ENCODE measurements at regions not wholly inside any gene's neighbourhood (a gene's known extent, or its start where the extent isn't known, plus 50 kb on each side); places are given as distances from the start of the nearest gene placed in this dataset.
"Not testable (repeated sequence)": the region's sequence is repeated elsewhere in the genome, so short reads cannot be mapped to it uniquely, and the experiment has no call there.

- no peak for DNase-seq (ENCODE audit: low read depth in 2 of 2)
Measured at GRCh38 chr2:143875295-143876233, 644.4 kb downstream of the ZEB2 start.

DNA sequence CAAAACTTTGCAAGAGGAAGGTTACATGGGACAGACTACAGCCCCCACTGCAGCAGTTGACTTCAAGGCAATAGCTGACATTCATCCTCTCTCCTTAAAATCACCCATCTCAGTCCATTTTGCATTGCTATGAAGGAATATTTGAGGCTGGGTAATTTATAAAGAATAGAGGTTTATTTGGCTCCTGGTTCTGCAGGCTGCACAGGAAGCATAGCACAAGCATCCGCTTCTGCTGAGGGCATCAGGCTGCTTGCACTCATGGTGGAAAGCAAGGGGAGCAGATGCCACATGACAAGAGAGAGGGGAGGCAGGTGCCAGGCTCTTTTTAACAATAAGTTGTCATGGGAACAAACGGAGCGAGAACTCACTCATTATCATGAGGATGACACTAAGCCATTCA is 646.0 kb downstream of the ZEB2 start:
- DNase-seq (ENCODE audit: low read depth in 2 of 2) = no peak

DNA sequence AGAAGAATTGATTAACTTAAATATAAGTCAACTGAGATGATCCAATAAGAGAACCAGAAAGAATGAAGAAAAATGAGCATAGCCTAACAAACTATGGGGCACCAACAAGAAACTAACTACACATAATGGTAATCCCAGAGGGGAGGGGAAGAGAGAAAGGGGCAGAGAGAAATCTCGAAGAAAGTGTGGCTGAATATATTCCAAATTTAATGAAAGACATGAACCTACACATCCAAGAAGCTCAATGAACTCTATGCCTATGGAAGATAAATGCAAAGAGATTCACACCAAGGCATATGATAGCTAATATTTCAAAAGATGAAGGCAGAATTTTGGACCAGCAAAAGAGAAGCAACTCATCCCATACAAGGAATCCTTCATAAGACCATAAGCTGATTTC is 649.2 kb downstream of the ZEB2 start:
- no peak for DNase-seq (ENCODE audit: low read depth in 2 of 2)

GRCh38 chr2:143856978-143857377 is 662.9 kb downstream of the ZEB2 start:
- DNase-seq (ENCODE audit: low read depth in 2 of 2) = no peak

DNA sequence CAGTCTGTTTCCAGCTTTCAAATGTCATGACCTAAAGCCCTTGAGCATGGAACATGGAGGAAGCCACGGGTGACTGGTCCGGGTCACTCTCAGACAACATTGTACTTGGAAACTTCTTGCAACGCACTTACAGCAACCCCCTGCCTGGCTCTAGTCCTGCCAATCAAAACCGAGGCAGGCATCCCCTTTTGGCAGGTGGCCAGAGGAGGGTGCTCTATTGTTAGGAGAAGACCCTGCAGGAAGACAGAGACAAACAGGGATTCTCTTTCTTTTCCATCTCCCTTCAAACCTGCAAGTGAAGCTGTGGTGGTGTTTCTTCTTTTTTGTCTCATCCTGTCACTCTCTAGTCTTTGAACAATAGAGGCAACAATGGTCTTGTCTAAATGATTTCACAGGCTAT is 667.2 kb downstream of the ZEB2 start:
- DNase-seq (ENCODE audit: low read depth in 2 of 2) = no peak

GRCh38 chr2:143850084-143850483 is 669.8 kb downstream of the ZEB2 start:
- DNase-seq (ENCODE audit: low read depth in 2 of 2) = no peak

DNA sequence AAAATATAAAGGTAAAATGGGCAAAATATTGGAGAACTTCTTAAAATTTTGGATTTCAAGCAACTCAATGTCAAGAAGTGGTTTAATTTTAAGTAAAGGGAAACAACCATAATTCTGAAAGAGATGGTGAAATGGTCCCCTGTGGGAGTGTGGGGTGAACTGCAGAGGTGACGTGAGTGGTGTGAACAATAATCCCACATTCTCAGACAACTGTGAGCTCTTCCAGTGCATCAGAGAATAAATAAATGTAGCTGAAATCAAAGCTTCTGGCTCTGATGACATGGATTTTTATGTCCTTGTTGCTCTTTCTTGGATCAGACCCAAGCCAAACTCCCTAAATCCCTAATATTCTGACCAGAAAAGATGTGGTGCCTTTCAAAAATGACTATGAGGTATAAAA is 672.7 kb downstream of the ZEB2 start:
- DNase-seq (ENCODE audit: low read depth in 2 of 2) = no peak

GRCh38 chr2:143844986-143845385 is 674.9 kb downstream of the ZEB2 start:
- no peak for DNase-seq (ENCODE audit: low read depth in 2 of 2)

- DNase-seq (ENCODE audit: low read depth in 2 of 2) = no peak
Measured at GRCh38 chr2:143843686-143844085, 676.2 kb downstream of the ZEB2 start.

GRCh38 chr2:143842836-143843235 is 677.1 kb downstream of the ZEB2 start:
- no peak for DNase-seq (ENCODE audit: low read depth in 2 of 2)

- peak in 1 of 2 donors; percentile 44 for DNase-seq (ENCODE audit: low read depth in 2 of 2)
Measured at GRCh38 chr2:143841935-143842334, 678.0 kb downstream of the ZEB2 start.

DNA sequence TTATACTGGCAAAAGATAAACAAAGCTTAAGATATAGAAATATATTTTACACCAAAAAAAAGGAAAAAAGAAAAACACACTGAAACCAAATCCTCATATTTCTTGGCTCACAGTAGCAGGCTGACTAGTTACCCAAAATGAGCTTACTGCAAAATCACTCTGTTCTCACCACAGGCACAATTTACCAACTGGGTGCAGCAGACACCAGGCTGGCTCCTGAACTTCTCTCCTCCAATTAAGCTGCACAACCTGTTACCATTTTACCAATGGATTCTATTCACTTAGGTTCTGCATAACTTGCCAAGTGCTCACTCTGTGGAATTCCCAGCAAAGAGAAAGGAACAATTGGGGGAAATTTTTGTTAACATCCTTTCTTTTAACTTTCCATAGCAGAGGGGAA is 679.3 kb downstream of the ZEB2 start:
- no peak for DNase-seq (ENCODE audit: low read depth in 2 of 2)

- no peak for DNase-seq (ENCODE audit: low read depth in 2 of 2)
Measured at GRCh38 chr2:143840194-143840593, 679.7 kb downstream of the ZEB2 start.

DNA sequence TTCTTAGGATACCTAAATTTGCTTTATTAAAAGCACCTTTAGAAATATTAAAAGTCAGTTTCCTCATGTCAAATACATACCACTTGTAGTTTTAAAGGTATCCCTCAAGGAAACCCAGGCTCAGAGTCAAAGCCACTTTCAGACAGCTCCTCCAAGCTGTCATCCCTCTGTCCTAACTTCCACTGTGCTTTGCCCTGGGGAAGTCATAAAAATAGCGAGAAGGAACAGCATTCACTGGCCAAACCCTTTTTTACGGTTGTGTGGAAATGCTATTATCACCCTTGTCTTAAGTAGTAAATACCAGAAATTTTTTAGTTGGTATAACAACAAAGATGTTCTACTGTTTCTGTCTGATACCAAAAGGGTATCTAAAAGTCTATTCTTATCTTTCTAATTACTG is 680.5 kb downstream of the ZEB2 start:
- no peak for DNase-seq (ENCODE audit: low read depth in 2 of 2)

DNA sequence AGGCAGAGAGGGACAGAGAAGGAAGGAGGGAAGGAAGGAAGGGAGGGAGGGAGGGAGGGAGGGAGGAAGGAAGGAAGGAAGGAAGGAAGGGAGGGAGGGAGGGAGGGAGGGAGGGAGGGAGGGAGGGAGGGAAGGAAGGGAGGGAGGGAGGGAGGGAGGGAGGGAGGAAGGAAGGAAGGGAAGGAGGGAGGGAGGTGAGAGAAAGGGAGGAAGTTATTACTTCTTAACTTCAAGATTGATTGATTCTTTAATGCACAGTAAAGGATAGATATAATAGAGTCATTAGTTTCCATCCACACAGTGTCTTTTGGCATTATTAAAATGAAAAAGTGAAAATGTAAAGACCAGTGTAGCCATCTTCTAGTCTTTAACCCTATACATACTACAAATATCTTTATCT is 682.9 kb downstream of the ZEB2 start:
- DNase-seq (ENCODE audit: low read depth in 2 of 2) = not testable (repeated sequence)

DNA sequence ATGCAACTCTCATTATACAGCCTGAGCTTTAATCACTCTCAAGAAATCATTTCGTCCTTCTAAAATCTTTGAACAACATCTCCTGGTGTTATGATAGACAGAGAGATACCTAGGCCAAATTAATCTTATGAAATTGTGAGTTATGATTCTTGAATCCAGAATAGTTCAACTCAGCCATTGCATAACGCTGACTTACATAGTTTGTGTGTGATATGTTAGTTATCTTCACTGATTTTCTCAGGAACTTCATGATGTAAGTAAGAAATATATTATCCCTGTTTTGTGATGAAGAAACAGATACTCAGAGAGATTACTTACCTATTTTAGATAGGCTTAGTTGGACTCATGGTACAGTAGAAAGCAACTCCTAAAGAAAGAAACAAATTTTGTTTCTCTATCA is 684.4 kb downstream of the ZEB2 start:
- DNase-seq (ENCODE audit: low read depth in 2 of 2) = no peak

- no peak for DNase-seq (ENCODE audit: low read depth in 2 of 2)
Measured at GRCh38 chr2:143833015-143833660, 686.8 kb downstream of the ZEB2 start.

DNA sequence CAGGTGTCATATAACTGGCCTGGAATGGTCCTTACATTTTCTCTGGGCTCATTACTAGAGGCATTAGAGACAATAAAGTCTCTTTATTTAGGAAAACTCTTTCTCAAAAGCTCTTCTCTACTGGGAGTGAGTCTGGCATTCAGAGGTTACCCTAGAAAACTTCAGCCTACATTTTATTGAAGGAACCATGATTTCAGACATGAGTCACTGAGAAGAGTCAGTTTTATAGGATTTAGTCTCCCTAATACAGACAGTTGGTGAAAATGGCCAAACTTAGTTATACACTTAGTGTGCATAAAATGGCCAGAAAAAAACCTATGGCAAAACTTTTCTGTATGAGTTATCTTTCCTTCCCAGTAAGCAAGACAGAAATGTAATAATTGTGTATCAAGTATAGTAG is 689.4 kb downstream of the ZEB2 start:
- DNase-seq (ENCODE audit: low read depth in 2 of 2) = no peak

DNA sequence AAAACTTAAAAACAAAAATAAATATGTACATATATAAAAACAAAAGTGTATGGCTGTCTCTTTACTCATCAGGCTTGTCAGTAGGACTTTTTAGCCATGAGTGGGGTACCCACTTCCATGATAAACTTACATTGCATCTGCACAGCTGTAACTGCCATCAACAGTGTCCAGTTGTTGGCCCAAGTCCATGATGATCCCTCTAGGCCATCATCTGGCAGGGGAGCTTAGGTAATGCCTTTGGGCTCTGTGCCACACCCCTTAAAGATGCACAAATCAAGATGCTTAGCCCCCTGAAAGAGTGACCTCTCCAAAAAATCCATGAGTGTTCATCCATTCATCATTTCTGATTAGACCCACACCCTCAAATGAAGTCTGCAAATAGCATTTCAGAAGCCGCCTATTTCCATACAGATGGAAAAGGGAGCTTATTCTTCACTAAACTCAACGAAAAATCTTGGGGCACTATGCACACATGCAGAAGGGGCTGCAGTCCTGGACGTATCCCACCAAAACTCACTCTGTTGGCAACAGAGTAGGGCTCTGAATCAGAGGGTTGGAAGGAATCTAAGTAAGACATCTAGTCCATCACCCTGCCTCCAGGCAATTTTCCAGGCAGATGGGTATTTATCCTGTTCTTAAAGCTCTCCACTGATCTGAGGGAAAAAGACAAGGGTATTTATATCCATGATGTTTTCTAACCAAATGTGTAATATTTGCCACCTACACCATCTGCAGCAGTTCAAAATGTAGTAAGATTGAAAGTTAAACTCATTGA is 691.0 kb downstream of the ZEB2 start:
- DNase-seq (ENCODE audit: low read depth in 2 of 2) = no peak

DNA sequence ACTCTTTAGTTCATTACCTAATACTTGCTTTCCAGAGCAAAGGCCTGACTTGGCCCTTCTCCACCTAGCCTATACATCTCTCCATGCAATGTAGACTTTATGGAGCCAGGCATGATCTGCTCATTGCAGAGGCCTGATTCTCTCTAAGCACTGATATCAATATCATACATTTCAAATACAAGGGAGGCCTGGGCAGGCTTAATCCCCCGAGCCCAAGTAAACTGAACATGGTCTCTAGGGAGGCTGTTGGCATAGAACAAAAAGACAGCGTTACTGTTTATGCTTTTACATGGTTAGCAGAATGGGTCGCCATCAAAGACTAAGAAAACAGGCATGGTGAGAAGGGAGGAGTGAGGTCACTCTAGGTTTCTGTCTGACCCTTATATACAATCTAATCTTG is 695.1 kb downstream of the ZEB2 start:
- DNase-seq (ENCODE audit: low read depth in 2 of 2) = no peak

- no peak for DNase-seq (ENCODE audit: low read depth in 2 of 2)
Measured at GRCh38 chr2:143823876-143824275, 694.7 kb downstream of the ARHGAP15 start.

DNA sequence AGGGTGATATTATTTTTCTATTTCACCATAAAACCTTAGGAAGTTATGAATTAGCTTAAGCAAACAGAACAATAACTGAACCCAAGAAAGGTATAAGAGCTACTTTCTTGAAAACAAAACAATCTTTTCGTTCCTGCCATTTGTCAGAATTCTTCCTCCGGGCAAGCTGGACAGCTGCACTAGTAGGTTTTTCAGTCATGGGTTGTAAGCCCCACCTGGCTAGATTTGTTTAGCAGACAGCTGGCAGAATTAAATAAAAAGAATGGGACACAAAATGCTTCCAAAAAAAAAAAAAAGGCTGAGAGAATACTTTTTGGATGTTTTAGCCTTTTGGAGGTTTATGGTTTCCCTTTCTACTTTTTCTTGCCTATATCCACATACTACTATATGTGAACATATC is 694.1 kb downstream of the ARHGAP15 start:
- no peak for DNase-seq (ENCODE audit: low read depth in 2 of 2)
